Sigmoid colon (tissue), 6 donors: ENCODE measurements at regions not wholly inside any gene's neighbourhood (a gene's known extent, or its start where the extent isn't known, plus 50 kb on each side); places are given as distances from the start of the nearest gene placed in this dataset.

Source experiments
- DNase-seq: peaks from one replicate; pipeline ENCODE4 v3.0.0-alpha.2; 2019
- H3K27ac ChIP-seq, 4 donors: fragments of 200-600 bp; sonication (generic); one replicate each; pipeline ENCODE4 v1.5.1; 2016 to 2019; ENCODE audit warnings: mild to moderate bottlenecking in 1 of 4
- H3K27me3 ChIP-seq, 3 donors: fragments of 200-600 bp; sonication (generic); one replicate each; pipeline ENCODE4 v1.5.1; 2019; ENCODE audit warnings: mild to moderate bottlenecking in 1 of 3
- H3K36me3 ChIP-seq, 4 donors: fragments of 200-600 bp; sonication (generic); one replicate each; pipeline ENCODE4 v1.5.1; 2016 to 2019
- H3K4me1 ChIP-seq, 4 donors: fragments of 200-600 bp; sonication (generic); one replicate each; pipeline ENCODE4 v1.5.1; 2017 to 2019
- H3K4me3 ChIP-seq, 4 donors: fragments of 200-600 bp; sonication (generic); one replicate each; pipeline ENCODE4 v1.5.1; 2017 to 2019; ENCODE audit warnings: mild to moderate bottlenecking in 2 of 4, moderate library complexity in 1 of 4
- H3K9me3 ChIP-seq, 4 donors: fragments of 200-600 bp in 3 of 4; sonication (generic) in 3 of 4; one replicate each; pipeline versions ENCODE4 v1.5.1 to v1.6.1; 2013 to 2019
- CTCF ChIP-seq, 4 experiments: fragments of 450-650 bp in 3 of 4; fragments of 200-600 bp in 1 of 4; IDR thresholded peaks; one replicate each; pipeline ENCODE4 v1.5.1; 2016 to 2019; ENCODE audit warnings: antibody characterized with exemption in 4 of 4, mild to moderate bottlenecking in 3 of 4, moderate library complexity in 2 of 4
- EP300 ChIP-seq, 4 donors: sonication (generic); formaldehyde crosslinking; IDR thresholded peaks; one replicate each; pipeline ENCODE4 v1.6.1; 2017; ENCODE audit warnings: antibody characterized with exemption in 4 of 4
- POLR2A ChIP-seq, 2 donors: fragments of 450-650 bp; IDR thresholded peaks; one replicate each; pipeline ENCODE4 v1.6.1; 2016; ENCODE audit warnings: antibody characterized with exemption in 2 of 2, mild to moderate bottlenecking in 2 of 2, moderate library complexity in 2 of 2
- POLR2AphosphoS5 ChIP-seq, 4 donors: sonication (generic); formaldehyde crosslinking; IDR thresholded peaks; one replicate each; pipeline ENCODE4 v1.6.1; 2017; ENCODE audit warnings: antibody characterized with exemption in 4 of 4
- WGBS, 2 donors: extraction: QIAGEN DNeasy Blood & Tissue Kit; methylation state at CpG; one replicate each; pipeline ENCODE4 v1.1.7; 2013; 5-methylcytosine and 5-hydroxymethylcytosine counted together
- intact Hi-C: fragments of 100-400 bp; cut with DNase I; formaldehyde crosslinking; loops from one replicate; pipeline ENCODE4 v1.15.1; 2023
- donor health status: healthy with polysubstance abuse.
- donor health status: healthy.

- H3K4me1 ChIP-seq: no peaks in the 10 kb centered on the region
- TF ChIP-seq EP300 (IDR thresholded peaks at IDR 0.05) (no peak), CTCF (IDR thresholded peaks at IDR 0.05) (no peak), POLR2AphosphoS5 (IDR thresholded peaks at IDR 0.05) (no peak), POLR2A (IDR thresholded peaks at IDR 0.05) (no peak)
- intact Hi-C loops: no loop called here
- DNase-seq: no peak
- no peaks in the 10 kb centered on the region for H3K36me3 ChIP-seq
- H3K9me3 ChIP-seq: peaks cover 0 to 7% (median 0%) of the 10 kb centered on the region in 4 donors
- no peak overlapping the region for H3K27ac ChIP-seq
- H3K4me3 ChIP-seq: no peak overlapping the region
- H3K27me3 ChIP-seq: no peaks in the 10 kb centered on the region
- WGBS, 2 donors: 82 to 88% methylated on average over 5 of the region's 5 CpGs
These were observed 771.7 kb downstream of the IGSF11 start for GRCh38 chr3:118262800-118263402.

GRCh38 chr3:118267588-118267987 lies 767.1 kb downstream of the IGSF11 start:
- Histone ChIP-seq H3K27ac (no peak overlapping the region), H3K4me1 (no peaks in the 10 kb centered on the region), H3K36me3 (no peaks in the 10 kb centered on the region), H3K4me3 (no peak overlapping the region), H3K27me3 (no peaks in the 10 kb centered on the region), H3K9me3 (peaks cover 0 to 4% (median 0%) of the 10 kb centered on the region in 4 donors)
- TF ChIP-seq POLR2A (IDR thresholded peaks at IDR 0.05) (no peak), POLR2AphosphoS5 (IDR thresholded peaks at IDR 0.05) (no peak), EP300 (IDR thresholded peaks at IDR 0.05) (no peak), CTCF (IDR thresholded peaks at IDR 0.05) (no peak)
- intact Hi-C loops: no loop called here
- WGBS, 2 donors: 82 to 86% methylated on average over 3 of the region's 3 CpGs
- no peak for DNase-seq

GRCh38 chr3:118269537-118270125 lies 765.0 kb downstream of the IGSF11 start:
- WGBS, 2 donors: 95 to 96% methylated on average over 38 of the region's 38 CpGs
- DNase-seq: no peak
- no peaks in the 10 kb centered on the region for H3K4me1 ChIP-seq
- H3K9me3 ChIP-seq: peaks cover 0 to 4% (median 0%) of the 10 kb centered on the region in 4 donors
- no peak overlapping the region for H3K27ac ChIP-seq
- H3K27me3 ChIP-seq: no peaks in the 10 kb centered on the region
- H3K36me3 ChIP-seq: no peaks in the 10 kb centered on the region
- no peak for TF ChIP-seq EP300 (IDR thresholded peaks at IDR 0.05)
- TF ChIP-seq POLR2A (IDR thresholded peaks at IDR 0.05): no peak
- TF ChIP-seq POLR2AphosphoS5 (IDR thresholded peaks at IDR 0.05): no peak
- TF ChIP-seq CTCF (IDR thresholded peaks at IDR 0.05): no peak
- H3K4me3 ChIP-seq: no peak overlapping the region
- intact Hi-C loops: no loop called here

GRCh38 chr3:118272991-118273390 lies 761.7 kb downstream of the IGSF11 start:
- WGBS, 2 donors: 56 to 87% methylated on average over 2 of the region's 2 CpGs
- Histone ChIP-seq H3K27ac (no peak overlapping the region), H3K4me3 (no peak overlapping the region), H3K27me3 (no peaks in the 10 kb centered on the region), H3K4me1 (no peaks in the 10 kb centered on the region), H3K36me3 (no peaks in the 10 kb centered on the region), H3K9me3 (peaks cover 0 to 4% (median 0%) of the 10 kb centered on the region in 4 donors)
- TF ChIP-seq EP300 (IDR thresholded peaks at IDR 0.05): no peak
- TF ChIP-seq CTCF (IDR thresholded peaks at IDR 0.05): no peak
- no peak for TF ChIP-seq POLR2A (IDR thresholded peaks at IDR 0.05)
- no peak for TF ChIP-seq POLR2AphosphoS5 (IDR thresholded peaks at IDR 0.05)
- DNase-seq: no peak
- intact Hi-C loops: no loop called here
